ENCODE measurements at regions not wholly inside any gene's neighbourhood (a gene's known extent, or its start where the extent isn't known, plus 50 kb on each side); places are given as distances from the start of the nearest gene placed in this dataset.

GRCh38 chr10:128664729-128665128, 538.5 kb upstream of the MKI67 start:
- TF ChIP-seq, protein P1, sequence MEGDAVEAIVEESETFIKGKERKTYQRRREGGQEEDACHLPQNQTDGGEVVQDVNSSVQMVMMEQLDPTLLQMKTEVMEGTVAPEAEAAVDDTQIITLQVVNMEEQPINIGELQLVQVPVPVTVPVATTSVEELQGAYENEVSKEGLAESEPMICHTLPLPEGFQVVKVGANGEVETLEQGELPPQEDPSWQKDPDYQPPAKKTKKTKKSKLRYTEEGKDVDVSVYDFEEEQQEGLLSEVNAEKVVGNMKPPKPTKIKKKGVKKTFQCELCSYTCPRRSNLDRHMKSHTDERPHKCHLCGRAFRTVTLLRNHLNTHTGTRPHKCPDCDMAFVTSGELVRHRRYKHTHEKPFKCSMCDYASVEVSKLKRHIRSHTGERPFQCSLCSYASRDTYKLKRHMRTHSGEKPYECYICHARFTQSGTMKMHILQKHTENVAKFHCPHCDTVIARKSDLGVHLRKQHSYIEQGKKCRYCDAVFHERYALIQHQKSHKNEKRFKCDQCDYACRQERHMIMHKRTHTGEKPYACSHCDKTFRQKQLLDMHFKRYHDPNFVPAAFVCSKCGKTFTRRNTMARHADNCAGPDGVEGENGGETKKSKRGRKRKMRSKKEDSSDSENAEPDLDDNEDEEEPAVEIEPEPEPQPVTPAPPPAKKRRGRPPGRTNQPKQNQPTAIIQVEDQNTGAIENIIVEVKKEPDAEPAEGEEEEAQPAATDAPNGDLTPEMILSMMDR (conservative IDR thresholded peaks at IDR 0.05; ENCODE audit: low read depth, low read length) = no peak
- TF ChIP-seq EZH2phosphoT487 (IDR thresholded peaks at IDR 0.05; ENCODE audit: borderline replicate concordance, low read length) = no peak

All from PC-3 (cell line).